Fibroblast of lung (primary cell): ENCODE measurements at regions not wholly inside any gene's neighbourhood (a gene's known extent, or its start where the extent isn't known, plus 50 kb on each side); places are given as distances from the start of the nearest gene placed in this dataset.

ENCODE experiments used
- DNase-seq, 2 donors: peaks; one replicate each; pipeline versions ENCODE4 v3.0.0 to v3.0.0-alpha.2; 2010; ENCODE audit warnings: low read depth in 2 of 2
- H2AFZ ChIP-seq: 2 replicates; pipeline ENCODE4 v1.5.1; 2012; ENCODE audit warnings: low read length, control low read depth, inconsistent platforms
- H3K27ac ChIP-seq: 2 replicates; pipeline ENCODE4 v1.5.1; 2011; ENCODE audit warnings: low read length, control low read depth; ENCODE audit not compliant: insufficient read depth
- H3K27me3 ChIP-seq: 2 replicates; pipeline ENCODE4 v1.5.1; 2011; ENCODE audit warnings: mild to moderate bottlenecking, low read length; ENCODE audit not compliant: control insufficient read depth, insufficient read depth
- H3K36me3 ChIP-seq: 2 replicates; pipeline ENCODE4 v1.5.1; 2011; ENCODE audit warnings: low read length; ENCODE audit not compliant: control insufficient read depth, insufficient read depth
- H3K4me1 ChIP-seq: 2 replicates; pipeline ENCODE4 v1.5.1; 2011; ENCODE audit warnings: low read length; ENCODE audit not compliant: control insufficient read depth, insufficient read depth; ENCODE audit errors: extremely low read depth
- H3K4me2 ChIP-seq: 2 replicates; pipeline ENCODE4 v1.5.1; 2011; ENCODE audit warnings: low read length, control low read depth; ENCODE audit not compliant: insufficient read depth; ENCODE audit errors: extremely low read depth
- H3K4me3 ChIP-seq, 4 experiments: fragments of 200-600 bp in 1 of 4; sonication (generic) in 1 of 4; replicated peaks in 1 of 4; 2 replicates each; pipeline ENCODE4 v1.5.1; 2011 to 2016; ENCODE audit warnings: low read length in 4 of 4, low read depth in 3 of 4, mild to moderate bottlenecking in 3 of 4, control low read depth in 2 of 4, inconsistent platforms in 1 of 4, mixed read lengths in 1 of 4; ENCODE audit not compliant: insufficient read depth in 1 of 4; ENCODE audit errors: control extremely low read depth in 1 of 4
- H3K79me2 ChIP-seq: 2 replicates; pipeline ENCODE4 v1.5.1; 2012; ENCODE audit warnings: mild to moderate bottlenecking, low read length, inconsistent platforms; ENCODE audit not compliant: control insufficient read depth, insufficient read depth
- H3K9ac ChIP-seq: 2 replicates; pipeline ENCODE4 v1.5.1; 2011; ENCODE audit warnings: mild to moderate bottlenecking, low read length, control low read depth; ENCODE audit not compliant: insufficient read depth
- H3K9me3 ChIP-seq: 2 replicates; pipeline ENCODE4 v1.5.1; 2012; ENCODE audit warnings: low read depth, low read length; ENCODE audit not compliant: control insufficient read depth, insufficient read depth
- H4K20me1 ChIP-seq: 2 replicates; pipeline ENCODE4 v1.5.1; 2011; ENCODE audit warnings: low read length; ENCODE audit not compliant: control insufficient read depth, insufficient read depth; ENCODE audit errors: extremely low read depth
- CTCF ChIP-seq, 2 donors: IDR thresholded peaks in 1 of 2; conservative IDR thresholded peaks in 1 of 2; 1 replicate in 1 of 2; 2 replicates in 1 of 2; pipeline ENCODE4 v1.5.1; 2011 to 2012; ENCODE audit warnings: low read length in 2 of 2, control low read depth in 1 of 2, inconsistent platforms in 1 of 2, low read depth in 1 of 2, mild to moderate bottlenecking in 1 of 2
- EZH2 ChIP-seq: IDR thresholded peaks from 2 replicates; pipeline ENCODE4 v1.5.1; 2012; ENCODE audit warnings: low read length, control low read depth, mild to moderate bottlenecking; ENCODE audit errors: missing control alignments

- Histone ChIP-seq H4K20me1 (no peaks in the 10 kb centered on the region), H3K36me3 (no peaks in the 10 kb centered on the region), H3K27ac (no peak overlapping the region), H3K9me3 (no peaks in the 10 kb centered on the region), H3K9ac (no peak overlapping the region), H3K79me2 (no peaks in the 10 kb centered on the region), H3K4me1 (no peaks in the 10 kb centered on the region), H3K27me3 (peaks cover 2% of the 10 kb centered on the region), H2AFZ (no peak overlapping the region), H3K4me3 (no peak overlapping the region), H3K4me2 (no peak overlapping the region)
- TF ChIP-seq EZH2: no peak
- TF ChIP-seq CTCF (conservative IDR thresholded peaks at IDR 0.05 in 1 of 2, IDR thresholded peaks at IDR 0.05 in 1 of 2; ENCODE audit: low read depth in 1 of 2, low read length in 2 of 2): no peak
- DNase-seq: peak; percentile 7 to 10
Measured at GRCh38 chr6:15770347-15771143, 107.7 kb upstream of the DTNBP1 start.

- peak; percentile 11 for DNase-seq
Measured at GRCh38 chr6:15769511-15770018, 106.7 kb upstream of the DTNBP1 start.

GRCh38 chr6:15768999-15769398 lies 106.2 kb upstream of the DTNBP1 start:
- Histone ChIP-seq H3K79me2 (no peaks in the 10 kb centered on the region), H3K4me2 (no peak overlapping the region), H3K4me1 (no peaks in the 10 kb centered on the region), H3K9ac (no peak overlapping the region), H4K20me1 (no peaks in the 10 kb centered on the region), H3K27ac (no peak overlapping the region), H3K4me3 (no peak overlapping the region), H2AFZ (no peak overlapping the region), H3K27me3 (peaks cover 2% of the 10 kb centered on the region), H3K36me3 (no peaks in the 10 kb centered on the region), H3K9me3 (no peaks in the 10 kb centered on the region)
- TF ChIP-seq CTCF (conservative IDR thresholded peaks at IDR 0.05 in 1 of 2, IDR thresholded peaks at IDR 0.05 in 1 of 2; ENCODE audit: low read depth in 1 of 2, low read length in 2 of 2) (no peak), EZH2 (no peak)
- no peak for DNase-seq

More at GRCh38 chr6:15769511-15770018, 106.7 kb upstream of the DTNBP1 start:
- Histone ChIP-seq H3K79me2 (no peaks in the 10 kb centered on the region), H3K36me3 (no peaks in the 10 kb centered on the region), H3K4me3 (no peak overlapping the region), H3K9me3 (no peaks in the 10 kb centered on the region), H3K4me2 (no peak overlapping the region), H2AFZ (no peak overlapping the region), H3K27ac (no peak overlapping the region), H3K9ac (no peak overlapping the region), H4K20me1 (no peaks in the 10 kb centered on the region), H3K4me1 (no peaks in the 10 kb centered on the region), H3K27me3 (peaks cover 2% of the 10 kb centered on the region)
- no peak for TF ChIP-seq CTCF (conservative IDR thresholded peaks at IDR 0.05 in 1 of 2, IDR thresholded peaks at IDR 0.05 in 1 of 2; ENCODE audit: low read depth in 1 of 2, low read length in 2 of 2)
- TF ChIP-seq EZH2: no peak
